Endothelial cell of umbilical vein (primary cell): ENCODE measurements at regions not wholly inside any gene's neighbourhood (a gene's known extent, or its start where the extent isn't known, plus 50 kb on each side); places are given as distances from the start of the nearest gene placed in this dataset.

ENCODE experiments used
- BruUV-seq: library from RNA; stranded (reverse); fragments of 400-500 nt; replicated peaks from 2 replicates; lab custom pipeline; 2021; lab: Mats Ljungman, UMichigan
- CTCF ChIA-PET: fragments of 300-600, 350-600 bp; sonication (Branson Sonifier 250); formaldehyde crosslinking; loops from one replicate; lab custom pipeline; 2021; ENCODE audit warnings: antibody characterized with exemption, inconsistent platforms; lab: Charles Lee
- POLR2A ChIA-PET: fragments of 300-600, 350-600 bp; sonication (Branson Sonifier 250); formaldehyde crosslinking; loops from one replicate; lab custom pipeline; 2021; ENCODE audit warnings: antibody characterized with exemption, inconsistent platforms; lab: Charles Lee
- DNase-seq: peaks from one replicate; pipeline ENCODE4 v3.0.0-alpha.2; 2011; ENCODE audit warnings: low read depth, low spot score
- FAIRE-seq: peaks from 2 replicates; lab custom pipeline; 2011; peaks lifted over from hg19 to GRCh38; lab: Jason Lieb, UNC
- H2AFZ ChIP-seq: 2 replicates; pipeline ENCODE4 v1.6.0; 2012; ENCODE audit warnings: low read depth, low read length, control low read depth, inconsistent platforms
- H3K27ac ChIP-seq: 2 replicates; pipeline ENCODE4 v1.5.1; 2011; ENCODE audit warnings: low read depth, mild to moderate bottlenecking, control low read depth, low read length, moderate library complexity; ENCODE audit not compliant: insufficient read depth
- H3K27me3 ChIP-seq, 2 experiments: 2 replicates each; pipeline versions ENCODE4 v1.6.0 to v1.6.1; 2011; ENCODE audit warnings: low read length in 2 of 2, mixed read lengths in 1 of 2; ENCODE audit not compliant: control insufficient read depth in 2 of 2, insufficient read depth in 2 of 2
- H3K36me3 ChIP-seq, 2 experiments: 2 replicates in 1 of 2; 3 replicates in 1 of 2; pipeline ENCODE4 v1.5.1; 2011; ENCODE audit warnings: low read length in 2 of 2, mild to moderate bottlenecking in 1 of 2, moderate library complexity in 1 of 2; ENCODE audit not compliant: control insufficient read depth in 2 of 2, insufficient read depth in 2 of 2; ENCODE audit errors: extremely low read depth in 1 of 2
- H3K4me1 ChIP-seq: 3 replicates; pipeline ENCODE4 v1.5.1; 2011; ENCODE audit warnings: mild to moderate bottlenecking, low read length; ENCODE audit not compliant: control insufficient read depth, insufficient read depth; ENCODE audit errors: extremely low read depth
- H3K4me2 ChIP-seq: 2 replicates; pipeline ENCODE4 v1.6.1; 2011; ENCODE audit warnings: low read length, control low read depth, mixed read lengths; ENCODE audit not compliant: insufficient read depth
- H3K4me3 ChIP-seq, 3 experiments: fragments of 200-600 bp in 1 of 3; sonication (generic), shearing (Covaris generic) in 1 of 3; replicated peaks in 1 of 3; 2 replicates each; pipeline ENCODE4 v1.5.1; 2011 to 2016; ENCODE audit warnings: control low read depth in 3 of 3, low read length in 3 of 3, mild to moderate bottlenecking in 2 of 3, inconsistent platforms in 1 of 3, low read depth in 1 of 3, moderate library complexity in 1 of 3; ENCODE audit not compliant: insufficient read depth in 1 of 3
- H3K79me2 ChIP-seq: 2 replicates; pipeline ENCODE4 v1.6.0; 2012; ENCODE audit warnings: low read length, inconsistent platforms; ENCODE audit not compliant: control insufficient read depth, insufficient read depth
- H3K9ac ChIP-seq: replicated peaks from 2 replicates; pipeline ENCODE3; 2011; ENCODE audit warnings: low read length, control low read depth; ENCODE audit not compliant: insufficient read depth; ENCODE audit errors: extremely low read depth
- H3K9me1 ChIP-seq: replicated peaks from 3 replicates; pipeline ENCODE4 v1.6.0; 2011; ENCODE audit warnings: mild to moderate bottlenecking, low read length; ENCODE audit not compliant: control insufficient read depth, insufficient read depth; ENCODE audit errors: extremely low read depth
- H3K9me3 ChIP-seq: replicated peaks from 2 replicates; pipeline ENCODE4 v1.5.1; 2012; ENCODE audit warnings: low read length, inconsistent platforms; ENCODE audit not compliant: control insufficient read depth, insufficient read depth
- H4K20me1 ChIP-seq: replicated peaks from 2 replicates; pipeline ENCODE3; 2011; ENCODE audit warnings: mild to moderate bottlenecking, low read length; ENCODE audit not compliant: control insufficient read depth, insufficient read depth; ENCODE audit errors: extremely low read depth
- CTCF ChIP-seq, 2 donors: IDR thresholded peaks; 1 replicate in 1 of 2; 2 replicates in 1 of 2; pipeline ENCODE4 v1.5.1; 2011; ENCODE audit warnings: low read length in 2 of 2, mild to moderate bottlenecking in 2 of 2, moderate library complexity in 2 of 2, control low read depth in 1 of 2, inconsistent platforms in 1 of 2, low read depth in 1 of 2; ENCODE audit not compliant: insufficient read depth in 1 of 2; ENCODE audit errors: extremely low read depth in 1 of 2
- EZH2 ChIP-seq: IDR thresholded peaks from 2 replicates; pipeline ENCODE4 v1.6.1; 2012; ENCODE audit warnings: borderline replicate concordance, low read depth, mild to moderate bottlenecking, moderate library complexity, low read length, inconsistent platforms; ENCODE audit not compliant: severe bottlenecking
- FOS ChIP-seq: IDR thresholded peaks from 2 replicates; pipeline ENCODE4 v1.6.1; 2011; ENCODE audit warnings: mild to moderate bottlenecking, low read length, moderate library complexity, borderline replicate concordance; ENCODE audit not compliant: insufficient read depth
- GATA2 ChIP-seq: IDR thresholded peaks from 2 replicates; pipeline ENCODE4 v1.7.0; 2011; ENCODE audit warnings: low read depth, mild to moderate bottlenecking, moderate library complexity, mixed read lengths, low read length; ENCODE audit not compliant: insufficient read length, insufficient read depth
- POLR2A ChIP-seq: IDR thresholded peaks from 2 replicates; pipeline ENCODE4 v1.6.1; 2012; ENCODE audit warnings: low read depth, mild to moderate bottlenecking, control low read depth, low read length
- POLR2AphosphoS5 ChIP-seq: IDR thresholded peaks from 2 replicates; pipeline ENCODE4 v1.6.1; 2012; ENCODE audit warnings: low read depth, mild to moderate bottlenecking, control low read depth, low read length, moderate library complexity; ENCODE audit not compliant: insufficient read depth
- dilution Hi-C: fragments of 300-500 bp; cut with MboI; formaldehyde crosslinking; loops from one replicate; pipeline ENCODE4 v1.15.0; 2019; ENCODE audit warnings: low sequenced_read_pairs; ENCODE audit not compliant: extremely low pct_ligation_motif_present
- intact Hi-C: fragments of 100-400 bp; cut with micrococcal nuclease; formaldehyde crosslinking; loops from one replicate; pipeline ENCODE4 v1.10.0; 2022

- ChIA-PET POLR2A (no interaction called here), CTCF (no interaction called here)
- dilution Hi-C loops (no loop called here), intact Hi-C loops (no loop called here)
- Histone ChIP-seq H3K36me3 (no peaks in the 10 kb centered on the region), H3K4me1 (no peaks in the 10 kb centered on the region), H3K79me2 (no peaks in the 10 kb centered on the region), H2AFZ (no peak overlapping the region), H3K4me2 (no peak overlapping the region), H3K9ac (no peak overlapping the region), H4K20me1 (no peaks in the 10 kb centered on the region), H3K4me3 (no peak overlapping the region), H3K27ac (no peak overlapping the region), H3K27me3 (no peaks in the 10 kb centered on the region), H3K9me1 (no peaks in the 10 kb centered on the region), H3K9me3 (peaks cover 5% of the 10 kb centered on the region)
- DNase-seq (no peak), FAIRE-seq (no peak)
- TF ChIP-seq GATA2: no peak
- no peak for TF ChIP-seq POLR2A
- no peak for TF ChIP-seq POLR2AphosphoS5
- TF ChIP-seq CTCF (IDR thresholded peaks at IDR 0.05; ENCODE audit: extremely low read depth in 1 of 2, insufficient read depth in 1 of 2, low read depth in 1 of 2, low read length in 2 of 2): no peak
- no peak for TF ChIP-seq EZH2
- no peak for TF ChIP-seq FOS
- no TSS peak for BruUV-seq
Measured at GRCh38 chr9:135397142-135397541, 82.4 kb upstream of the PPP1R26 start.
